A549 (cell line): ENCODE measurements at regions not wholly inside any gene's neighbourhood (a gene's known extent, or its start where the extent isn't known, plus 50 kb on each side); places are given as distances from the start of the nearest gene placed in this dataset.

Experiments used
- ATAC-seq, 2 experiments: fragments of 200-7000 bp in 1 of 2; fragments of >200 bp in 1 of 2; cut with Nextera tagmentation in 1 of 2; cut with Tn5 transposase in 1 of 2; 3 replicates each; pipeline versions ENCODE4 v1.8.0 to v1.9.1; 2018 to 2020; ENCODE audit warnings: mild to moderate bottlenecking in 1 of 2, moderate library complexity in 1 of 2
- CTCF ChIA-PET: fragments of 300-600 bp; sonication (Branson Sonifier 250); formaldehyde crosslinking; extraction: SDS; loops from one replicate; lab custom pipeline; 2021; ENCODE audit warnings: antibody characterized with exemption, inconsistent platforms; lab: Yijun Ruan, JAX
- POLR2A ChIA-PET: fragments of 350-600 bp; formaldehyde crosslinking; extraction: SDS; loops from one replicate; lab custom pipeline; 2021; ENCODE audit warnings: antibody characterized with exemption, inconsistent platforms; lab: Yijun Ruan, JAX
- DNase-seq, 2 experiments: peaks; one replicate each; pipeline versions ENCODE4 v3.0.0 to v3.0.0-alpha.2; 2011 to 2016; ENCODE audit warnings: low read depth in 1 of 2, low spot score in 1 of 2
- FAIRE-seq: peaks from 2 replicates; lab custom pipeline; 2011; peaks lifted over from hg19 to GRCh38; lab: Jason Lieb, UNC
- H3K27ac ChIP-seq, 2 experiments: fragments of >200 bp; sonication (Bioruptor Twin); formaldehyde crosslinking; 3 replicates each; pipeline ENCODE4 v1.5.1; 2016 to 2017
- H3K4me1 ChIP-seq: fragments of >200 bp; sonication (Bioruptor Twin); formaldehyde crosslinking; 3 replicates; pipeline ENCODE4 v1.6.1; 2016
- H3K4me2 ChIP-seq: fragments of >200 bp; sonication (Bioruptor Twin); formaldehyde crosslinking; 3 replicates; pipeline ENCODE4 v1.6.1; 2016
- H3K4me3 ChIP-seq: fragments of >200 bp; sonication (Bioruptor Twin); formaldehyde crosslinking; 3 replicates; pipeline ENCODE4 v1.5.1; 2016
- H3K9me3 ChIP-seq: fragments of >200 bp; sonication (Bioruptor Twin); formaldehyde crosslinking; 3 replicates; pipeline ENCODE4 v1.6.1; 2016
- BCL3 ChIP-seq: fragments of >200 bp; sonication (Bioruptor Twin); formaldehyde crosslinking; IDR thresholded peaks from 3 replicates; pipeline ENCODE4 v1.6.1; 2016
- CBX8 ChIP-seq: fragments of 200-600 bp; sonication (generic); IDR thresholded peaks from 2 replicates; pipeline ENCODE4 v1.6.1; 2016
- EHF ChIP-seq: fragments of 250-450 bp; sonication (Bioruptor Pico); IDR thresholded peaks from 2 replicates; pipeline ENCODE4 v1.5.0; 2020; ENCODE audit warnings: mild to moderate bottlenecking
- EHMT2 ChIP-seq: fragments of 200-600 bp; sonication (generic); IDR thresholded peaks from 2 replicates; pipeline ENCODE4 v1.6.1; 2016; ENCODE audit warnings: antibody characterized with exemption, low read depth, mild to moderate bottlenecking, moderate library complexity
- ESRRA ChIP-seq: fragments of 150-350 bp; IDR thresholded peaks from 2 replicates; pipeline ENCODE4 v1.6.1; 2014; ENCODE audit warnings: mild to moderate bottlenecking, low read length, borderline replicate concordance
- FOSL2 ChIP-seq, 2 experiments: fragments of 450-650 bp in 1 of 2; fragments of >200 bp in 1 of 2; sonication (Bioruptor Twin) in 1 of 2; formaldehyde crosslinking; IDR thresholded peaks; 2 replicates each; pipeline versions ENCODE4 v1.5.0 to v1.6.1; 2016 to 2020; ENCODE audit warnings: mild to moderate bottlenecking in 1 of 2, moderate library complexity in 1 of 2
- GATA3 ChIP-seq: IDR thresholded peaks from 2 replicates; pipeline ENCODE4 v1.6.1; 2012; ENCODE audit warnings: borderline replicate concordance
- HDAC2 ChIP-seq: fragments of 200-600 bp; sonication (generic); IDR thresholded peaks from 2 replicates; pipeline ENCODE4 v1.6.1; 2016
- HES2 ChIP-seq: fragments of >200 bp; sonication (Bioruptor Twin); formaldehyde crosslinking; IDR thresholded peaks from 2 replicates; pipeline ENCODE4 v1.6.1; 2016
- HOXB13 ChIP-seq: fragments of 250-450 bp; sonication (Bioruptor Pico); IDR thresholded peaks from 2 replicates; pipeline ENCODE4 v1.5.0; 2020; ENCODE audit warnings: low read depth, mild to moderate bottlenecking, moderate library complexity
- JUNB ChIP-seq: fragments of >200 bp; sonication (Bioruptor Twin); formaldehyde crosslinking; IDR thresholded peaks from 2 replicates; pipeline ENCODE4 v1.6.1; 2016
- MAX ChIP-seq: IDR thresholded peaks from 2 replicates; pipeline ENCODE4 v1.6.1; 2012
- MYC ChIP-seq: IDR thresholded peaks from 2 replicates; pipeline ENCODE4 v1.6.1; 2012; ENCODE audit warnings: mild to moderate bottlenecking, inconsistent platforms, low read length, improper control_type of control experiment, borderline replicate concordance
- NFE2L2 ChIP-seq: fragments of 150-350 bp; conservative IDR thresholded peaks from 2 replicates; pipeline ENCODE4 v1.6.1; 2014; ENCODE audit warnings: low read length
- NPAS2 ChIP-seq: fragments of 250-450 bp; sonication (Bioruptor Pico); IDR thresholded peaks from 2 replicates; pipeline ENCODE4 v1.8.0; 2022; ENCODE audit warnings: mild to moderate bottlenecking, moderate library complexity, borderline replicate concordance
- NR3C1 ChIP-seq: fragments of >200 bp; sonication (Bioruptor Twin); formaldehyde crosslinking; IDR thresholded peaks from 3 replicates; pipeline ENCODE4 v1.6.1; 2017
- POLR2A ChIP-seq: IDR thresholded peaks from 2 replicates; pipeline ENCODE4 v1.6.1; 2012; ENCODE audit warnings: mild to moderate bottlenecking, low read length
- RNF2 ChIP-seq: fragments of 200-600 bp; sonication (generic); IDR thresholded peaks from 2 replicates; pipeline ENCODE4 v1.6.1; 2016; ENCODE audit warnings: low read depth, mild to moderate bottlenecking, antibody characterized with exemption, moderate library complexity, borderline replicate concordance
- SREBF2 ChIP-seq: fragments of 450-650 bp; IDR thresholded peaks from 2 replicates; pipeline ENCODE4 v1.6.1; 2014; ENCODE audit warnings: mild to moderate bottlenecking, moderate library complexity
- TP53 ChIP-seq: fragments of 250-450 bp; sonication (Bioruptor Pico); IDR thresholded peaks from 2 replicates; pipeline ENCODE4 v1.5.0; 2021; ENCODE audit warnings: mild to moderate bottlenecking, moderate library complexity
- ZFP36 ChIP-seq: fragments of 450-650 bp; IDR thresholded peaks from 2 replicates; pipeline ENCODE4 v1.6.1; 2014; ENCODE audit warnings: borderline replicate concordance; ENCODE audit not compliant: partially characterized antibody
- ZNF302 ChIP-seq: fragments of 250-450 bp; sonication (Bioruptor Pico); IDR thresholded peaks from 2 replicates; pipeline ENCODE4 v1.9.0; 2021; ENCODE audit warnings: inconsistent platforms, mild to moderate bottlenecking, moderate library complexity
- WGBS: methylation state at CpG from one replicate; pipeline ENCODE4 v1.1.6; 2017; ENCODE audit errors: missing lambda C conversion rate; 5-methylcytosine and 5-hydroxymethylcytosine counted together

DNA sequence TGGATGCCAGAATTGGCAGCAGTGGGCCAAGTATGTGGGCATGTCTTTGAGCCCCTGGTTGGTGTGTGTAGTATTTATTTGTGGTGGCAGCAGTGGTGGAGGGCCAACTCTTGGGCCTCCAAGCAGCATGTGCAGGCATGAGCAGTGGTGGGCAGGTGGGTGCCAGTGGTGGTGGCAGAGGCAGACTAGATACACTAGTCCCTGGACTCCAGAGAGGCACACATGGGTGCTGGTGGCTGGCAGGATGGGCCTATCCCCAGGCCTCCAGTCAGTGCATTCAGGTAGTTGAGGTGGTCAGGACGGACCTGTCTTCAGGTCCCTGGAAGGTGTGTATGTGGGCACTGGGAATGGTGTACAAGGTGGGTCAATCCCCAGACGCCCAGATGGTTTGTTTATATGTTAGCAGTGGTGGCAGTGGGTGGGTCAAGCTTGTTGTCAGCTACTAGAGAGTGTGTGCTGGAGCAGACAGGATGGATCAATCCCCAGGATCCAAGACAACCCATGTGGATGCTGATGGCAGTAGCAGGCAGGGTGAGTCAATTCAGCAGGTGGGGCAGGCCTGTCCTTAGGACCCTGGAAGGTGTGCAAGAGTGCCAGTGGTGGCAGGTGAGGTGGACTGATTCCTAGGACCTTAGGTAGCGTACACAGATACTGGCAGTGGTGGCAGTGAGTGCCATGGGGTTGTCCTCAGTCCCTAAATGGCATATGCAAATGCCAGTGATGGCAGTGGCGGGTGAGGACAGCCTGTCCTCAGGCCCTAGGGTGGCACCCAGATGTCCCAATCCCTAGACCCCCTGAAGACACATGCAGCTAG lies 294.3 kb downstream of the RPS24 start:
- no peak for ATAC-seq
- 65% methylated on average over 4 of the region's 4 CpGs for WGBS
- Histone ChIP-seq H3K4me3 (no peak overlapping the region), H3K9me3 (peaks cover 20% of the 10 kb centered on the region; the same call in 1 of the 3 replicates)
- no peak for FAIRE-seq
- no peak for DNase-seq
- CTCF ChIA-PET: interaction anchor here (1.1 to 1.3 kb wide), 2 partner anchors 10 to 117 kb away, joined by 3 to 4 read pairs; no protein-coding TSS in a partner anchor
- no peak for TF ChIP-seq FOSL2 (IDR thresholded peaks at IDR 0.05)
- no peak for TF ChIP-seq FOSL2 (CRISPR knock-in tag; IDR thresholded peaks at IDR 0.05)
- no peak for TF ChIP-seq HOXB13
- TF ChIP-seq ZNF302 (CRISPR knock-in tag): no peak
- TF ChIP-seq EHF (CRISPR knock-in tag): no peak
- no peak for TF ChIP-seq MYC
- no peak for TF ChIP-seq RNF2
- no peak for TF ChIP-seq NR3C1
- TF ChIP-seq GATA3: no peak
- TF ChIP-seq NFE2L2: no peak
- TF ChIP-seq NPAS2 (CRISPR knock-in tag): no peak
- TF ChIP-seq BCL3: no peak
- TF ChIP-seq ESRRA: no peak
- TF ChIP-seq ZFP36: no peak
- no peak for TF ChIP-seq SREBF2
- no peak for TF ChIP-seq TP53
- TF ChIP-seq JUNB: no peak
- TF ChIP-seq, all 56 proteins: peak for 0
- no peaks in the 10 kb centered on the region for H3K4me1 ChIP-seq
- H3K4me2 ChIP-seq: no peak overlapping the region
- no peak overlapping the region for H3K27ac ChIP-seq
- POLR2A ChIA-PET: no interaction called here

GRCh38 chr10:78328592-78329404 lies 295.1 kb downstream of the RPS24 start:
- TF ChIP-seq EHMT2 (no peak), CBX8 (no peak), NPAS2 (CRISPR knock-in tag) (no peak), NFE2L2 (no peak), JUNB (no peak), HES2 (no peak), GATA3 (no peak), ZNF302 (CRISPR knock-in tag) (no peak), MAX (no peak), SREBF2 (no peak), POLR2A (no peak), RNF2 (no peak), HDAC2 (no peak)
- Histone ChIP-seq H3K9me3 (peaks cover 20% of the 10 kb centered on the region; the same call in 1 of the 3 replicates), H3K4me1 (no peaks in the 10 kb centered on the region), H3K4me2 (no peak overlapping the region), H3K4me3 (no peak overlapping the region), H3K27ac (no peak overlapping the region)
- FAIRE-seq (no peak), DNase-seq (no peak), ATAC-seq (no peak)
- ChIA-PET CTCF (interaction anchor here (0.7 to 1.3 kb wide), 5 partner anchors 9 to 281 kb away, joined by 3 to 4 read pairs (median 3); no protein-coding TSS in a partner anchor), POLR2A (no interaction called here)
- 42% methylated on average over 8 of the region's 10 CpGs for WGBS
